IMR-90 (cell line): ENCODE measurements at regions not wholly inside any gene's neighbourhood (a gene's known extent, or its start where the extent isn't known, plus 50 kb on each side); places are given as distances from the start of the nearest gene placed in this dataset.

ENCODE experiments used
- CHD1 ChIP-seq: IDR thresholded peaks from 2 replicates; pipeline ENCODE4 v1.6.1; 2012; ENCODE audit warnings: low read depth, low read length, improper control_type of control experiment
- CTCF ChIP-seq: conservative IDR thresholded peaks from 2 replicates; pipeline ENCODE4 v1.5.1; 2012; ENCODE audit warnings: mild to moderate bottlenecking, low read depth, low read length, improper control_type of control experiment
- MAZ ChIP-seq: IDR thresholded peaks from 2 replicates; pipeline ENCODE4 v1.6.1; 2012; ENCODE audit warnings: low read depth, mild to moderate bottlenecking, low read length, improper control_type of control experiment, moderate library complexity, borderline replicate concordance
- MXI1 ChIP-seq: IDR thresholded peaks from 2 replicates; pipeline ENCODE4 v1.6.1; 2012; ENCODE audit warnings: low read depth, mild to moderate bottlenecking, low read length, moderate library complexity, borderline replicate concordance
- POLR2A ChIP-seq: IDR thresholded peaks from 2 replicates; pipeline ENCODE4 v1.6.1; 2012; ENCODE audit warnings: mild to moderate bottlenecking, low read depth, low read length
- RAD21 ChIP-seq: IDR thresholded peaks from 2 replicates; pipeline ENCODE4 v1.6.1; 2012; ENCODE audit warnings: low read length, improper control_type of control experiment
- RCOR1 ChIP-seq: IDR thresholded peaks from 2 replicates; pipeline ENCODE4 v1.6.1; 2012; ENCODE audit warnings: mild to moderate bottlenecking, low read length, improper control_type of control experiment; ENCODE audit not compliant: insufficient replicate concordance
- RFX5 ChIP-seq: IDR thresholded peaks from 2 replicates; pipeline ENCODE4 v1.8.0; 2012; ENCODE audit warnings: low read depth, mild to moderate bottlenecking, low read length, moderate library complexity

- TF ChIP-seq POLR2A = no peak
- TF ChIP-seq CTCF = no peak
- no peak for TF ChIP-seq CHD1
- TF ChIP-seq MAZ = no peak
- no peak for TF ChIP-seq RAD21
- TF ChIP-seq MXI1 = no peak
- TF ChIP-seq RFX5 = no peak
- no peak for TF ChIP-seq RCOR1
Measured at GRCh38 chr3:178203650-178204049, 332.6 kb upstream of the KCNMB2 start.
